CD4-positive, alpha-beta T cell (primary cell): ENCODE measurements at regions not wholly inside any gene's neighbourhood (a gene's known extent, or its start where the extent isn't known, plus 50 kb on each side); places are given as distances from the start of the nearest gene placed in this dataset.
"Not testable (repeated sequence)": the region's sequence is repeated elsewhere in the genome, so short reads cannot be mapped to it uniquely, and the experiment has no call there.

Source experiments
- ATAC-seq: fragments of 200-7000 bp; cut with Tn5 transposase; one replicate; pipeline ENCODE4 v1.10.0; 2022; ENCODE audit warnings: mild to moderate bottlenecking; ENCODE audit not compliant: poor library complexity
- CTCF ChIA-PET: fragments of 350-600 bp; sonication (Branson Sonifier 250); formaldehyde crosslinking; loops from one replicate; lab custom pipeline; 2021; ENCODE audit warnings: antibody characterized with exemption, inconsistent platforms; lab: Charles Lee
- POLR2A ChIA-PET: fragments of 350-600 bp; sonication (Branson Sonifier 250); formaldehyde crosslinking; loops from one replicate; lab custom pipeline; 2021; ENCODE audit warnings: antibody characterized with exemption, inconsistent platforms; lab: Charles Lee
- DNase-seq, 14 experiments: peaks; one replicate each; pipeline ENCODE4 v3.0.0-alpha.2; 2013 to 2020; ENCODE audit warnings: mixed read lengths in 2 of 14
- H3K27ac ChIP-seq, 2 donors: one replicate each; pipeline versions ENCODE4 v1.5.1 to v1.7.0; 2013; ENCODE audit warnings: low read length in 2 of 2, low read depth in 1 of 2, mild to moderate bottlenecking in 1 of 2
- H3K27me3 ChIP-seq, 2 experiments: 1 replicate in 1 of 2; 2 replicates in 1 of 2; pipeline versions ENCODE4 v1.6.1 to v1.7.0; 2013; ENCODE audit warnings: low read length in 2 of 2, control low read depth in 1 of 2, mild to moderate bottlenecking in 1 of 2, moderate library complexity in 1 of 2; ENCODE audit not compliant: insufficient read depth in 2 of 2, control insufficient read depth in 1 of 2
- H3K36me3 ChIP-seq: one replicate; pipeline ENCODE4 v1.6.1; 2013; ENCODE audit warnings: low read length, control low read depth; ENCODE audit not compliant: insufficient read depth
- H3K4me1 ChIP-seq: one replicate; pipeline ENCODE4 v1.6.1; 2013; ENCODE audit warnings: low read length, control low read depth; ENCODE audit not compliant: insufficient read depth
- H3K4me3 ChIP-seq: one replicate; pipeline ENCODE4 v1.5.1; 2013; ENCODE audit warnings: mild to moderate bottlenecking, low read length, moderate library complexity
- H3K9me3 ChIP-seq, 2 experiments: 1 replicate in 1 of 2; 2 replicates in 1 of 2; pipeline versions ENCODE4 v1.6.1 to v1.7.0; 2013; ENCODE audit warnings: low read length in 2 of 2, mild to moderate bottlenecking in 2 of 2, control low read depth in 1 of 2, moderate library complexity in 1 of 2; ENCODE audit not compliant: control insufficient read depth in 1 of 2, insufficient read depth in 1 of 2
- H3K27ac Mint-ChIP-seq: one replicate; pipeline ENCODE4 v1.8.0; 2020; ENCODE audit warnings: mixed read lengths
- H3K27me3 Mint-ChIP-seq: one replicate; pipeline ENCODE4 v1.8.0; 2021; ENCODE audit warnings: mixed read lengths
- H3K36me3 Mint-ChIP-seq: one replicate; pipeline ENCODE4 v1.8.0; 2021; ENCODE audit warnings: low read depth, mixed read lengths
- H3K4me1 Mint-ChIP-seq: one replicate; pipeline ENCODE4 v1.8.0; 2021; ENCODE audit warnings: low read depth, mixed read lengths
- H3K4me3 Mint-ChIP-seq: one replicate; pipeline ENCODE4 v1.8.0; 2020; ENCODE audit warnings: mild to moderate bottlenecking, mixed read lengths
- H3K9me3 Mint-ChIP-seq: one replicate; pipeline ENCODE4 v1.8.0; 2020; ENCODE audit warnings: mixed read lengths
- CTCF ChIP-seq: fragments of 200-600 bp; IDR thresholded peaks from one replicate; pipeline ENCODE4 v1.8.0; 2022; ENCODE audit warnings: antibody characterized with exemption, mild to moderate bottlenecking
- intact Hi-C, 2 experiments: fragments of 100-400 bp; cut with DNase I in 1 of 2; cut with micrococcal nuclease in 1 of 2; formaldehyde crosslinking; loops; one replicate each; pipeline versions ENCODE4 v1.15.1 to v1.9.0; 2023 to 2025; cut with DNase I, micrococcal nuclease

- Histone ChIP-seq H3K4me1 (no peaks in the 10 kb centered on the region), H3K27me3 (no peaks in the 10 kb centered on the region), H3K27ac (no peak overlapping the region), H3K9me3 (no peaks in the 10 kb centered on the region), H3K36me3 (no peaks in the 10 kb centered on the region), H3K4me3 (no peak overlapping the region)
- DNase-seq = no peak
- H3K4me1 Mint-ChIP-seq = no peaks in the 10 kb centered on the region
- no peaks in the 10 kb centered on the region for H3K27me3 Mint-ChIP-seq
- no peak for ATAC-seq
- intact Hi-C loops = no loop called here
- no peak for TF ChIP-seq CTCF
- peaks cover 9% of the 10 kb centered on the region for H3K36me3 Mint-ChIP-seq
- CTCF ChIA-PET = no interaction called here
- no peaks in the 10 kb centered on the region for H3K9me3 Mint-ChIP-seq
- POLR2A ChIA-PET = no interaction called here
- no peak overlapping the region for H3K4me3 Mint-ChIP-seq
- no peak overlapping the region for H3K27ac Mint-ChIP-seq
Measured at GRCh38 chr9:85876628-85877027, 64.3 kb upstream of the NAA35 start.

DNA sequence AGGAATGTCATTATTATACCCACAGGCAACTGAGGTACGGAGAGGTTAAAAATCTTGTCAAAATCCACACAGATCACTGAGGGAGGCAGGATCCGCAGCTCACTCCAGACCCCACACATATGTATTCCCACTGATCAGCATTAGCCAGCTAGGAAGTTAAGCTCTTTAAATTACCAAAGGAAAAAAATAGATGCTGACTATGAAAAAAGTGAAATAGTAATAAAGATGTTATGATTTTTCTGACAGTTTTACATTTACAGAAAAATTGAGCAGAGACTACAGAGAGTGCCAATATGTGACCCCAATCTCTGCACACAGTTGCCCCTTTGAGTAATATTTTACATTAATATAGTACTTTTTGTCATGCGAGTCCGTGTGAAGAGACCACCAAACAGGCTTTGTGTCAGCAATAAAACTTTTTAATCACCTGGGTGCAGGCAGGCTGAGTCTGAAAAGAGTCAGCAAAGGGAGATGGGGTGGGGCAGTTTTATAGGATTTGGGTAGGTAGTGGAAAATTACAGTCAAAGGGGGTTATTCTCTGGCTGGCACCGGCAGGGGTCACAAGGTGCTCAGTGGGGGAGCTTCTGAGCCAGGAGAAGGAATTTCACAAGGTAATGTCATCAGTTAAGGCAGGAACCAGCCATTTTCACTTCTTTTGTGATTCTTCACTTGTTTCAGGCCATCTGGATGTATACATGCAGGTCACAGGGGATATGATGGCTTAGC lies 61.9 kb upstream of the NAA35 start:
- H3K27ac Mint-ChIP-seq, H3K9me3 Mint-ChIP-seq, H3K4me1 ChIP-seq, ATAC-seq, H3K27me3 ChIP-seq, H3K4me1 Mint-ChIP-seq, H3K9me3 ChIP-seq, intact Hi-C loops, H3K27me3 Mint-ChIP-seq, H3K27ac ChIP-seq, H3K4me3 Mint-ChIP-seq, DNase-seq, H3K4me3 ChIP-seq, H3K36me3 ChIP-seq, POLR2A ChIA-PET, CTCF ChIA-PET: not testable (repeated sequence)
- H3K36me3 Mint-ChIP-seq = peaks cover 30% of the 10 kb centered on the region

DNA sequence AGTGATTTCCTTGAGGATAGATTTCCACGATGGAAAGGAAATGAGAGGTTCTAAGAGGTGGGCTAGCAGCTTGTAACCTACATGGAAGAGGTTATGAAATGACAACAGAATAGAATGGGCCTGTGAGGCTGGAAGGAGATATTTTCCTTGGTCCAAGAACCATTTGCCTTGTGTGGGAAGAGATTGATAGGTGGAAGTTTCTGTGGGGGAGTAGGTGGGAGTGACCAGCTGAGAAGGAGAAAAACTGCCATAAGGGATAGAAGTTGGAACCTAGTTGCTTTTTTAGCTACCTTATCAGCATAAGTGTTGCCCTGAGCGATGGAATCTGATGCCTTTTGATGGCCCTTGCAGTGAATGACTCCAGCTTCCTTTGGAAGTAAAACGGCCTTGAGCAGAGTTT lies 60.4 kb upstream of the NAA35 start:
- H3K36me3 ChIP-seq, H3K9me3 Mint-ChIP-seq, H3K4me1 Mint-ChIP-seq, ATAC-seq, H3K4me3 ChIP-seq, H3K9me3 ChIP-seq, DNase-seq, H3K4me3 Mint-ChIP-seq, H3K27ac Mint-ChIP-seq, POLR2A ChIA-PET, H3K4me1 ChIP-seq, H3K27me3 Mint-ChIP-seq, H3K27ac ChIP-seq, CTCF ChIA-PET, H3K27me3 ChIP-seq, intact Hi-C loops: not testable (repeated sequence)
- H3K36me3 Mint-ChIP-seq = peaks cover 41% of the 10 kb centered on the region

- POLR2A ChIA-PET = no interaction called here
- Histone ChIP-seq H3K9me3 (peaks cover 0 to 3% of the 10 kb centered on the region in 2 experiments), H3K4me3 (no peak overlapping the region), H3K4me1 (no peaks in the 10 kb centered on the region), H3K27ac (no peak overlapping the region), H3K36me3 (no peaks in the 10 kb centered on the region), H3K27me3 (no peaks in the 10 kb centered on the region)
- H3K27ac Mint-ChIP-seq = no peak overlapping the region
- H3K36me3 Mint-ChIP-seq = peaks cover 49% of the 10 kb centered on the region
- no peak overlapping the region for H3K4me3 Mint-ChIP-seq
- TF ChIP-seq CTCF = no peak
- ATAC-seq (no peak), DNase-seq (no peak)
- H3K27me3 Mint-ChIP-seq = no peaks in the 10 kb centered on the region
- intact Hi-C loops = no loop called here
- CTCF ChIA-PET = no interaction called here
- peaks cover 3% of the 10 kb centered on the region for H3K9me3 Mint-ChIP-seq
- H3K4me1 Mint-ChIP-seq = no peaks in the 10 kb centered on the region
Measured at GRCh38 chr9:85884256-85884655, 56.7 kb upstream of the NAA35 start.
